ENCODE measurements at regions not wholly inside any gene's neighbourhood (a gene's known extent, or its start where the extent isn't known, plus 50 kb on each side); places are given as distances from the start of the nearest gene placed in this dataset.

DNA sequence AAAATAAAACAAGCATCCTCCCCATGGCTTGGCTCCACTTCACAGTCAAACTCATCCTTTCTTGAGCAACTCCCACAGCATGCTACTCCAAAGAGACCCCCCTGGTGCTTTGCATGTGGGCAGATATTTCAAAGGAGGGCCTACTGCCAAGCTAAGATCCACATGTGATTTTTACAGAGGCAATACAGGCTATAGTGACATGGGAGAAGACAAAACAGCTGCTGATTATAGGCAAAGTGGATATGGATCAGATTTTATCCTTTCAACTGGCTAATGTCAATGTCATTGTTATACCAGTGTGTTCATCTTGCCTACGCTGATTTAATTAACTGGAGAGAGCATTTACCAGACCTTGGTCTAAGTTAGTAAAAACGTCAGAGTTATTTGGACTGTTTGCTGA is 328.3 kb downstream of the KLHL13 start:
- TF ChIP-seq, protein P1, sequence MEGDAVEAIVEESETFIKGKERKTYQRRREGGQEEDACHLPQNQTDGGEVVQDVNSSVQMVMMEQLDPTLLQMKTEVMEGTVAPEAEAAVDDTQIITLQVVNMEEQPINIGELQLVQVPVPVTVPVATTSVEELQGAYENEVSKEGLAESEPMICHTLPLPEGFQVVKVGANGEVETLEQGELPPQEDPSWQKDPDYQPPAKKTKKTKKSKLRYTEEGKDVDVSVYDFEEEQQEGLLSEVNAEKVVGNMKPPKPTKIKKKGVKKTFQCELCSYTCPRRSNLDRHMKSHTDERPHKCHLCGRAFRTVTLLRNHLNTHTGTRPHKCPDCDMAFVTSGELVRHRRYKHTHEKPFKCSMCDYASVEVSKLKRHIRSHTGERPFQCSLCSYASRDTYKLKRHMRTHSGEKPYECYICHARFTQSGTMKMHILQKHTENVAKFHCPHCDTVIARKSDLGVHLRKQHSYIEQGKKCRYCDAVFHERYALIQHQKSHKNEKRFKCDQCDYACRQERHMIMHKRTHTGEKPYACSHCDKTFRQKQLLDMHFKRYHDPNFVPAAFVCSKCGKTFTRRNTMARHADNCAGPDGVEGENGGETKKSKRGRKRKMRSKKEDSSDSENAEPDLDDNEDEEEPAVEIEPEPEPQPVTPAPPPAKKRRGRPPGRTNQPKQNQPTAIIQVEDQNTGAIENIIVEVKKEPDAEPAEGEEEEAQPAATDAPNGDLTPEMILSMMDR (IDR thresholded peaks at IDR 0.05): no peak
- no peak for TF ChIP-seq POLR2A (IDR thresholded peaks at IDR 0.05)

Measured in adrenal gland (tissue), 5 donors.